ENCODE measurements at regions not wholly inside any gene's neighbourhood (a gene's known extent, or its start where the extent isn't known, plus 50 kb on each side); places are given as distances from the start of the nearest gene placed in this dataset.
A peak's percentile ranks its signal among the peaks of the same experiment; 100 is the strongest.

DNA sequence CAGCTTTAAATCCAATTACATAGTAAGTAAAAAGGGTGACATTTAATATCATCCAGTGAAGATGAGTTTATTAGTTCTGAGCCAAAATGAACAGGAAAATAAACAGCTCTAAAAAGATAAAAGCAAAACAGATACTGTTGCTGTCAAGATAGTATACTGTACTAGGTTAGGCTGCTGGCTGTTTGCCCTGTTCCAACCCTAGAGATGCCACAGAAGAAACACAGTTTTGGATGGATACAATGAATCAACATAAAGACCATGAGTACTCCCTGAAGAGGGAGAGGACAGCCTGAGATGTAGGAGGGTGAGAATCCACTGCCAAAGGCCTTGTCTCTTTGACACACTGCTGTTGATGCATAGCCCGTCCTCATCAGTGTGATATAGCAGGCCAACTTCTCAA, 1302.7 kb downstream of the EFNA5 start:
- FAIRE-seq (peak; percentile 36), DNase-seq (ENCODE audit: low read depth) (no peak)
- Histone ChIP-seq H3K36me3 (ENCODE audit: control insufficient read depth, insufficient read depth, low read length) (no peaks in the 10 kb centered on the region), H3K27me3 (ENCODE audit: control insufficient read depth, insufficient read depth, low read length) (no peaks in the 10 kb centered on the region), H3K4me3 (ENCODE audit: low read depth, low read length) (no peak overlapping the region)
- TF ChIP-seq CTCF (IDR thresholded peaks at IDR 0.05; ENCODE audit: insufficient read depth, low read length, severe bottlenecking), result no peak

DNA sequence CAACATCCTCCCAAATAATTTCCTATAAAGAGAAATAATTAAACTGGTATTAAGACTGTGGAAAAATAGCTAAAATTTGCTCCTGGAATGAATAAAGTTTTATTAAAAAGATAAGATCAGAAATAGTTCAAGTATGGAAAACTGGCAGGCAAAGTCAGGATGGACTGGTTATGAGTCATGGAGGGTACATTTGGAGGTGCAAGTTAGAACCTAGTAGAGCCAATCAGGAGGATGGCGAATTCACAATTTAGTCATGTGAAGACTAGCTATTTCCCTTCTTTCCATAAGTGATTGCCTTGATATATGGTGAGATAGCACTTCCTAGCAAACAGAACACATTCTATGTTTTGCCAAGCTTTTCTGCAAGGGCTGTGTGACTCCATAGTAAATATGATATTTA, 1303.5 kb downstream of the EFNA5 start:
- Histone ChIP-seq H3K27me3 (ENCODE audit: control insufficient read depth, insufficient read depth, low read length) (no peaks in the 10 kb centered on the region), H3K36me3 (ENCODE audit: control insufficient read depth, insufficient read depth, low read length) (no peaks in the 10 kb centered on the region), H3K4me3 (ENCODE audit: low read depth, low read length) (no peak overlapping the region)
- DNase-seq (ENCODE audit: low read depth) (peak; percentile 60), FAIRE-seq (no peak)
- TF ChIP-seq CTCF (IDR thresholded peaks at IDR 0.05; ENCODE audit: insufficient read depth, low read length, severe bottlenecking), result no peak

GRCh38 chr5:106363578-106363977, 1307.2 kb downstream of the EFNA5 start:
- DNase-seq (ENCODE audit: low read depth) (peak; percentile 44), FAIRE-seq (no peak)
- Histone ChIP-seq H3K36me3 (ENCODE audit: control insufficient read depth, insufficient read depth, low read length) (no peaks in the 10 kb centered on the region), H3K27me3 (ENCODE audit: control insufficient read depth, insufficient read depth, low read length) (no peaks in the 10 kb centered on the region), H3K4me3 (ENCODE audit: low read depth, low read length) (no peak overlapping the region)
- TF ChIP-seq CTCF (IDR thresholded peaks at IDR 0.05; ENCODE audit: insufficient read depth, low read length, severe bottlenecking), result no peak

GRCh38 chr5:106361905-106362304, 1308.8 kb downstream of the EFNA5 start:
- no peaks in the 10 kb centered on the region for H3K27me3 ChIP-seq (ENCODE audit: control insufficient read depth, insufficient read depth, low read length)
- H3K4me3 ChIP-seq (ENCODE audit: low read depth, low read length), result no peak overlapping the region
- no peak for TF ChIP-seq CTCF (IDR thresholded peaks at IDR 0.05; ENCODE audit: insufficient read depth, low read length, severe bottlenecking)
- DNase-seq (ENCODE audit: low read depth) (no peak), FAIRE-seq (no peak)
- no peaks in the 10 kb centered on the region for H3K36me3 ChIP-seq (ENCODE audit: control insufficient read depth, insufficient read depth, low read length)

GRCh38 chr5:106331415-106331814, 1339.3 kb downstream of the EFNA5 start:
- no peaks in the 10 kb centered on the region for H3K36me3 ChIP-seq (ENCODE audit: control insufficient read depth, insufficient read depth, low read length)
- DNase-seq (ENCODE audit: low read depth) (no peak), FAIRE-seq (no peak)
- H3K4me3 ChIP-seq (ENCODE audit: low read depth, low read length), result no peak overlapping the region
- no peak for TF ChIP-seq CTCF (IDR thresholded peaks at IDR 0.05; ENCODE audit: insufficient read depth, low read length, severe bottlenecking)
- no peaks in the 10 kb centered on the region for H3K27me3 ChIP-seq (ENCODE audit: control insufficient read depth, insufficient read depth, low read length)

GRCh38 chr5:106324356-106324755, 1346.4 kb downstream of the EFNA5 start:
- no peak for TF ChIP-seq CTCF (IDR thresholded peaks at IDR 0.05; ENCODE audit: insufficient read depth, low read length, severe bottlenecking)
- DNase-seq (ENCODE audit: low read depth) (no peak), FAIRE-seq (no peak)
- H3K36me3 ChIP-seq (ENCODE audit: control insufficient read depth, insufficient read depth, low read length), result no peaks in the 10 kb centered on the region
- H3K27me3 ChIP-seq (ENCODE audit: control insufficient read depth, insufficient read depth, low read length), result no peaks in the 10 kb centered on the region
- no peak overlapping the region for H3K4me3 ChIP-seq (ENCODE audit: low read depth, low read length)
